HG02943 (cell line): ENCODE measurements at regions not wholly inside any gene's neighbourhood (a gene's known extent, or its start where the extent isn't known, plus 50 kb on each side); places are given as distances from the start of the nearest gene placed in this dataset.
A peak's percentile ranks its signal among the peaks of the same experiment; 100 is the strongest.

ENCODE experiments used
- ATAC-seq: cut with Tn5 transposase; IDR thresholded peaks from one replicate; pipeline ENCODE4 v1.9.1; 2021; ENCODE audit warnings: mild to moderate bottlenecking, low read depth, moderate library complexity; ENCODE audit not compliant: unreplicated experiment

GRCh38 chr6:74956559-74957428 is 249.1 kb downstream of the COL12A1 start:
- ATAC-seq: no peak

DNA sequence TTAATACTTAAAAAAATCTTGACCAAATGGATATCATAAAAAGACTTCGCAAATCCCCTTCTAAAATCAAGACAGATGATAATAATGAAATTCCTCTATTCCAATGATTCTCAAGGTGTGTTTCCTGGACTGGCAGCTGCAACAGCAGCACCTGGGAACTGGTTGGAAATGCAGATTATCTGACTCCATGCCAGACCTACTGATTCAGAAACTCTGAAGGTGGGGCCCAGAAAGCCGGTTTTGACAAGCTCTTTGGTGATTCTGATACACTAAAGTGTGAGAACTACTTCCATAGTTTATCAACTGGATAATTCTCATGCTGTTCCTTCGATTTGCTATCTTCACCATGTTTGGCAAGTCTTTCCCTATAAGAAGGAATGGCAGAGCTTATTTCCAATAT is 252.1 kb downstream of the COL12A1 start:
- ATAC-seq: no peak

- ATAC-seq: no peak
Measured at GRCh38 chr6:74946961-74947360, 258.9 kb downstream of the COL12A1 start.

- ATAC-seq: no peak
Measured at GRCh38 chr6:74942130-74942529, 263.7 kb downstream of the COL12A1 start.

DNA sequence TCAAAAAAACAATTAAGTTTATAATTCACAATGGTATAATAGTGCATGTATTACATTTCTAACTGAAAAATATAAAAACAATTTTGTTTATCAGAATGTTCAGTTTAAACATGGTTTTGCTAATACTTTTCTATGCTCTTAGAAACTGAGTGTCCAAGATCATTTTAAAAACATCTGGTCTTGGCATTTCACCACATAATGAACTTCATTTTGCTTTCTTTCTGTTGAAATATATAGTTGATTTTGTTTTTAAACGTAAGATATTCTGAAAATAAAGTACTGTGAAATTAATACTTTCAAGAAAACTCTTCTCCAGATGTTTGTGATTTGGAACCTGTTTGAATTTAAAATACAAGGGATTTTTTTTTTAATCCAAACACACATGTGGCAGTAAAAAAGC is 264.4 kb downstream of the COL12A1 start:
- ATAC-seq: no peak

DNA sequence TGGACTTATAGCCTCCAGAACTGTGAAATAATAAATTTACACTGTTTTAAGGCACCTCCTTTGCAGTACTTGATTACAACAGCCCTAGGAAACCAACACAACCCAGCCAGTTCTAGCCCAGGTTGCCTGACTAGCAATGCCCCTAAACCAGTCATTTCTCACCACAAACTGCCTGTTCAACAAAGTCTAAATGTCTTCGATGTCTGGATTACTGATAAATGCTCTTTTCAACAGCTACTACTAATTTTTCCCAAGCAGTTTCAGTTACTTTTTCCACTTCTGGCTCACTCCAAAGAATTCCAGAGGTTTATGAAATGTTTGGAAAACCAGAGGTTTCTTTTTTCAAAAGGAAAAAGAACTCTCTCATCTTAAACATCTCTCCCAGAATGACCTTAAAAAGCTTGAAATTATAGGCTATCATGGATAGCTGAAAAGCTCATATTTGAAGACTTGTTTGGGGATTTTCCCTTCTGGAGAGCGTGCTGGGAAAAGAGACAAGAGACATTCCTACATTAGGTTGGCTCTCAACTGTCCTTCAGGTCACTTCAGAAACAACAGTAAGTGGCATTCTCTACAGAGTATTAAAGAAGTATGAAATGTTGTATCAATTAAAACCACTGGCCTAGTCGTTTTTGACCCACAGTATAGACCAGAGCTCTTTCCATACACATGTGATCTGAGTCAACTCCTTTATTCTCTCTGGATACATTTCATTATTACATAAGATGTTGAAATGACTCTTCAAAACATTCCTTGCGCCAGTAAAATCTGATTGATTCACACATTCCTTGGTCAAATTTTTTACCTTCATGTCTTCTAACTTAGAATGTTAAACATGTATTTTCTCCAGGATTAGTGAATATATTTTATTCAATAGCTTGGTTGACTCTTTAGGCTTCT is 265.9 kb downstream of the COL12A1 start:
- ATAC-seq: no peak

GRCh38 chr6:74939151-74939708 is 266.6 kb downstream of the COL12A1 start:
- peak; percentile 64 for ATAC-seq

GRCh38 chr6:74937936-74938335 is 267.9 kb downstream of the COL12A1 start:
- ATAC-seq: no peak

- ATAC-seq: no peak
Measured at GRCh38 chr6:74936886-74937285, 269.0 kb downstream of the COL12A1 start.

GRCh38 chr6:74932232-74932888 is 273.5 kb downstream of the COL12A1 start:
- ATAC-seq: no peak

DNA sequence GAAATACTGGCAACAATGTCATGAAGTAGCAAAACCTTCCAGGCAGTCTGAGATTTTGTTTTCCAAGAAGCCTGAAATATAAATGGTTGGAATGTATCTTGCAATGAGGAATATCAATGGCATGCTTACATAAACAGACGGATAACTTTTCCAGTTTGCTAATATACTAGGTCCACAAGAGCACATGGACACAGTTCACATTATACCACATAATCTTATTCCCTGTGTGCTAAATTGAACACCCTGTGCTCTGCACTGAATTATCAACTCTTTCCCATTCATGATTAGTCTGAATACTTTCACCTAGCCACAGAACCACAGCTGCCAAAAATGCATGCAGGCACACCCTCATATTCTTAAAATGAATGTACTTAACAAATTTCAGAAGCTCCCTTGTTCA is 274.3 kb downstream of the COL12A1 start:
- ATAC-seq: no peak

DNA sequence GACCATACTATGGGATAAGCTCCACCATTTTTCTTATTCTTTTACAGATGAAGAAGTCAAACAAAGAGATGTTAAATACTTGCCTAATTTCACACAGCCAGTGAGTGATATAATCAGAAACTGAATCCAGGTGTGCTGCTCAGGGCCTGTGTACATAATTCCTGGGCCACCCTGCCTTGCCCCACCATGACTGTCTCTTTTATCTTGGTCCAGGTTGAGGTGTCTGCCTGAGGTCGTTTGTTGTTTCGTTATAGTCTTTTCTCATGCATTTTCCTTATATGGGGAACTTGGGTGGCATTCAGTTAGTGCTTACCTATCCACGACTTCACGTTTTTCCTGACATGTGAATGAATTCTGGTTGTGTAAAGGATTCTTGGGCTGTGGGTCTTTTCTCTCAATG is 277.6 kb downstream of the COL12A1 start:
- no peak for ATAC-seq

DNA sequence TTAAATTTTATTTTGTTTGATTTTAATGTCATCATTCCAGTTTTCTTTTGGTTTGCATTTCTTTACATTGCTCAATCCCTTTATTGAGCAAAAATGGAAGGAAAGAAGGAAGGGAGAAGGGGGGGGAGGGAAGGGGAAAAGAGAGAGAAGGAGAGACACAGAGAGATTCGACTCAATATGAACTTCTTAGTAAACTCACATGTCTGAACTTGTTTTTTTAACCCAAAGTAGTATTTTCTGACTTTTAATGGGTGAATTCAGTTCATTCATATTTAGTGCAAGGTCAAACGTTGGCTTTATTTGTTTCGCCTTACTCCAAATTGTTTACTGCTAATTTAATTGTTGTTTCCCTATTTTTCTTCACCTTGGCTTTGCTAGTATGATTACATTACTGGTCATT is 278.6 kb downstream of the COL12A1 start:
- ATAC-seq: no peak

- ATAC-seq: peak; percentile 89
Measured at GRCh38 chr6:74925683-74926082, 280.2 kb downstream of the COL12A1 start.

DNA sequence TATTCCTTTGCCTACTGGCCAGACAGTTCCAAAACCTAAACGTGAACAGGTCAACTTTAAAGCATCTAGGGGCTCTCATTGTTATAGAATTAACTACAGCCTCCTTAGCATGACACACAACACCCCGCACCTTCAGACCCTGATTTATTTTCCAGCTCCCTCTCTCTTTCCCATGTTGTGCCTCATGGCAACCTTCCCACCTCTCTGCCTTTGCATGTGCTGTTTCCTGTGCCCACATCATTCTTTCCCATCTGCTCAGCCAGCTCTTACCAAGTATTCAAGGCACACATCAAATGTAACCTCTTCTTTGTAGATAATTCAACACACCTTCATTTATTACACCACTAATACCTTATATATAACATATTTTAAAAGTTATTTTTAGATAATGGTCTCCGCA is 291.0 kb downstream of the COL12A1 start:
- ATAC-seq: no peak

DNA sequence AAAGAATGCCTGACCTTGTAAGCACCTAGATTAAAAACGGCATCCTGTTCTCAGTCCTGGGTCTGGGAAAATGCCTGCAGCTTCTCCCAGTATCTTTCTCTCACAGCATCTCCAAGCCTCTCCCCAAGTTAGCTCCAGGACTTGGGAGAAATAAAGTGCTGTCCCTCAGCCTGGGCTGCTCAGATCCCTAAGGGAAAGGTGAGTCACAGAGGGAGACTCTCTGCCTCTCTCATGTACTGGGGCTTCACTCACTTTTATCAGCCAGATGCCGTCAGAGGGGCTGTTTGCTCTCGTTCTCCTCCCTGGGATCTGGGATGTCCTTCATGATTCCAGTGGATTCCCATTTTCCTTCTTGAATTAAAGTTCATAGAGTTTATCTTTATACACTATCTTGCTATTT is 293.6 kb downstream of the COL12A1 start:
- ATAC-seq: no peak

DNA sequence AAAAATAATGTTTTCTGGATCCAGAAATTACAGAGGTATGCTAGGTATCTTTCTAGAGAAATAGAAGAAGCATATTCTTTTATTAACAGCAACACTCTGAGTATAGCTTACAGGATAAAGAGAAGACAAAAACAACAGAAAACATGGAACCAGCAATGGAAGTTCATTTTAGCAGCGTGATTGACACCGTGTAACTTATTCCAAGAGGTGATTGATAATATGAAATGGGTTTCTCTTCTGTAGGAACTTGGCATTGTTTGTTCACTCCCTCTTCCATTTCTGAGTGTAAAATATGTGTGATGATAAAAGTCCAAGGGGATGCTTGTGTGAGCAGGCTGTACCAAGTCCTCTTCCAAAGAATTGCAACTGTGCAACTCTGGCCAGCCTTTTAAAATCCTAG is 303.0 kb downstream of the COL12A1 start:
- ATAC-seq: no peak

- ATAC-seq: no peak
Measured at GRCh38 chr6:74902089-74902488, 303.8 kb downstream of the COL12A1 start.

- ATAC-seq: no peak
Measured at GRCh38 chr6:74901576-74901975, 304.3 kb downstream of the COL12A1 start.

DNA sequence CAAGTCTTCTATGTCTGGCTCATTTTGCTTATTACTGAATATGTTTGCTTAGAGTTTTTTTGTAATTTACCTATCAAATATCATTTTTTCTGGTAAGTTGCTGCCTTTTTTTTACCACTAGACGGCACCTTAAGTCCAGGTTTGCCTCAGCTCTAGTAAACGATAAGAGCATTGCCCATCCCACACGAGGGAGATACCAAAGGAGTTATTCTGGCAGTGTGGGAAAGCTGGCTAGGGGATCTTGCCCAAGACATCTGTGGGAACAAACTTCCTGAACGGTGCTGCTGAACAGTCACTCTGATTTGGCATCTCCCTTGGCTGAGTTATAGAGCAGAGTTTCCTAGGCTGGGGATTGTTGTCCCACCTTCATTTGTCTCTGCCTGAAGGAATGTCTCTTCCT is 306.4 kb downstream of the COL12A1 start:
- ATAC-seq: no peak

DNA sequence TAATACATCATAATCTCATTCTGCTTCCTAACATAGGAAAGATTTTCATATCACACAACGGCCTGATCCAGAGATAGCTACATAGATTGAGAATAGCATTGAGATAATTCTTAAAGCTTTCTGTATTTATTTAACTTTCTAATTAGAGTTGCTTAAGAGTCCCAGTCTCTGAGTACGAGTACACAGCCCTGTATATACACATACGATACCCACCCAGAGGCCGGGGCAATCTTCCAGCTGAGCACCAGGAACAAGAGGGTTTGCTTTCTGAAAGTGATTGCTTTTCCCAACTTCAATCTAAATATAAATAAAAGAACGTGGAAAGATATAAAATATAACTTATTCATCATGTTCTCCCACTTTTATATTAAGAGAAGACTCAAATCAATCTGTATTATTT is 313.8 kb downstream of the COL12A1 start:
- ATAC-seq: no peak
